Coronary artery (tissue), 2 donors: ENCODE measurements at regions not wholly inside any gene's neighbourhood (a gene's known extent, or its start where the extent isn't known, plus 50 kb on each side); places are given as distances from the start of the nearest gene placed in this dataset.

Experiments
- DNase-seq: peaks from one replicate; pipeline ENCODE4 v3.0.0-alpha.2; 2017; ENCODE audit warnings: low spot score
- H3K27ac ChIP-seq, 2 donors: fragments of 200-600 bp; sonication (generic); one replicate each; pipeline ENCODE4 v1.5.1; 2016 to 2019
- H3K4me3 ChIP-seq: fragments of 200-600 bp; sonication (generic); 2 replicates; pipeline ENCODE4 v1.5.1; 2016; ENCODE audit warnings: mild to moderate bottlenecking, moderate library complexity
- TF ChIP-seq, protein P1 (sequence below): fragments of 200-600 bp; sonication (generic); IDR thresholded peaks from one replicate; pipeline ENCODE4 v1.5.1; 2019; ENCODE audit warnings: antibody characterized with exemption

DNA sequence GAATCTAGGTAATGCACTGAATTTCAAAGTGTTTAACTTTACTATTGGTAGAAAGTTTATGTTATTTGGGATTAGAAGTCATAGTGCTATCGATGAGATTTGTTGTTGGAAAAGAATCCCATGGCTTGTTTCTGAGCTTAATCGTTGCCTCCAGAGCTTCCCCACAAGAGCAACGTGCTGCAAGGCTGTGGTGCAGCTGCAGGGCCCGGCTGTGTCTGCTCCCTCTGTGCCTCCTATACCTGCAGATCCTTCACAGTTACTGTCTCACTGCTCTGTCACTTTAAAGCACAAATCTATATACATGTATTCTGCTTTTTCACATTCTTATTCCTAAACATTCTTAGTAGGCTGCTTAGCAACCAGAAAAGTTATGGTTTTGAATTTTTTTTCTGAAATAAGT is 826.6 kb upstream of the COBL start:
- H3K27ac ChIP-seq, result no peak overlapping the region

DNA sequence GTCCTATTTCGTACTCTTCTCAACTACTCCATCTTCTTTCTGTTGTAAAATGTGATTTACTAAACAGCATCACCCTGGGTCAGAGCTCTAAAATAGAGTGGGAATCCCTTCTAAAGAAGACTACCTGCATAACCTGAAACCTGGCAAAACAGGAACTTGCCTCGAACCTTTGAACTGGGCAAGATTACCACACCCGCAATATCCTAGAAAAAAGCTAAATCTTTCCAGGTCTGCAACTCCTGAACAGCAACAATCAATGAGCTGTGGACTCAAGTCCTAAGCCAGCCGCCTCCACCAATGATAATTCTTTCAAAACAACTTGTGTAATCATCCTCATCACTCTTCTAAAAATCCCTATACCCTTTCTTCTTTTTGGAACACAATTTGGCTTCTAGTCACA is 824.2 kb upstream of the COBL start:
- TF ChIP-seq, protein P1, sequence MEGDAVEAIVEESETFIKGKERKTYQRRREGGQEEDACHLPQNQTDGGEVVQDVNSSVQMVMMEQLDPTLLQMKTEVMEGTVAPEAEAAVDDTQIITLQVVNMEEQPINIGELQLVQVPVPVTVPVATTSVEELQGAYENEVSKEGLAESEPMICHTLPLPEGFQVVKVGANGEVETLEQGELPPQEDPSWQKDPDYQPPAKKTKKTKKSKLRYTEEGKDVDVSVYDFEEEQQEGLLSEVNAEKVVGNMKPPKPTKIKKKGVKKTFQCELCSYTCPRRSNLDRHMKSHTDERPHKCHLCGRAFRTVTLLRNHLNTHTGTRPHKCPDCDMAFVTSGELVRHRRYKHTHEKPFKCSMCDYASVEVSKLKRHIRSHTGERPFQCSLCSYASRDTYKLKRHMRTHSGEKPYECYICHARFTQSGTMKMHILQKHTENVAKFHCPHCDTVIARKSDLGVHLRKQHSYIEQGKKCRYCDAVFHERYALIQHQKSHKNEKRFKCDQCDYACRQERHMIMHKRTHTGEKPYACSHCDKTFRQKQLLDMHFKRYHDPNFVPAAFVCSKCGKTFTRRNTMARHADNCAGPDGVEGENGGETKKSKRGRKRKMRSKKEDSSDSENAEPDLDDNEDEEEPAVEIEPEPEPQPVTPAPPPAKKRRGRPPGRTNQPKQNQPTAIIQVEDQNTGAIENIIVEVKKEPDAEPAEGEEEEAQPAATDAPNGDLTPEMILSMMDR, result no peak
- no peak overlapping the region for H3K27ac ChIP-seq
- no peak for DNase-seq
- no peak overlapping the region for H3K4me3 ChIP-seq

More for the DNA sequence above, 826.6 kb upstream of the COBL start:
- TF ChIP-seq, protein P1, result no peak
- H3K4me3 ChIP-seq, result no peak overlapping the region
- no peak for DNase-seq

DNA sequence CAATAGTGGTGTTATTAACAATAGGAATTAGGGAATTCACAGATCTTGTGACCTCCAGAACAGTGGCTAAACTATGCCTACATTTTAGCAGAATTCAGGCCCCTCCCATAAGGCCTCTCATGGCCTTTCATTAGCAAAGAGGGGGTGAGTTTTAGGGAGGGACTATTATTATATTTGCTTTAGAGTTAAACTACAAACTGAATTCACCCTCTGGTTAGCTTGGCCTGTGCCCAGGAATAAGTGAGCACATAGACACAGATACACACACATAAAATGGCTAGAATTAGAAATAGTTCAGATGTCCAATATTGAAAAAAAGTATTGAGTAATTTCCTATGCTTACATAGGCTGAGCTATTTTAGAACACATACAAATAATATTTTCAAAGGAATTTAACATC is 818.8 kb upstream of the COBL start:
- H3K4me3 ChIP-seq, result no peak overlapping the region
- TF ChIP-seq, protein P1, result no peak
- no peak overlapping the region for H3K27ac ChIP-seq
- no peak for DNase-seq

DNA sequence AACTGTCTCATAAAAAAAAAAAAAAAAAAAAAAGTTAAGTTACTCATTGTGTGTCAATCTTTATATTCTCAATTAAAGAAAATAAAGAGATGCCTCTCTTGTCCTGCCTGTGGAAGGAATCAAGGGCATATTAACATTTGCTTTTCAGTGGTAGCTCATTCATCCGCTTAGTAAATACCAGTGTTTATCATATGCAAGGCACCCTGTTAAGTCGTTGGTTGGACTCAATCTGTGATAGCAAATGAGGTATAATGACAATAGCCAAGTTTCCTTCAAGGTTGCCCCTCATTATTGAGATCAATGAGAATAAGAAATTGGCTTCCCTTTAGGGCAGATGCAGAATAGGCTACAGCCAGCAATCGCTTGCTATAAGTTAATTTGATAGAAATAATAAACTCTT is 812.7 kb upstream of the COBL start:
- no peak for DNase-seq
- no peak overlapping the region for H3K27ac ChIP-seq
- TF ChIP-seq, protein P1, result no peak
- no peak overlapping the region for H3K4me3 ChIP-seq

DNA sequence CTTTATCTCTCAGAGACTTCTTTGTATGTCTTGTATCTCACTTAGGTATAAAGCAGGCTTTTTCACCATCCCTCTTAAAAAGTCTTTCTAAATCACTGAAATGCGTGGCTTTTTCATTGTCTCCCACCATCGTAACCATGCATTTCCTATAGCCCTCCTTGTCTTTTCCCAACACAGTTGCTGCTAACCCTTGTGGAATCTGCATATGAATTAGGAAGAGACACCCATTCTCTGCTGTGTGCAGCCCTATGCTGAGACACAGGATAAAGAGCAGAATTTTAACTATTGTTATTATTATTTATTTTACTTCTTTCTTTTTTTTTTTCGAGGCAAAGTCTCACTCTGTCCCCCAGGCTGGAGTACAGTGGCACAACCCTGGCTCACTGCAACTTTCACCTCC is 804.3 kb upstream of the COBL start:
- TF ChIP-seq, protein P1, result no peak
- Histone ChIP-seq H3K27ac (no peak overlapping the region), H3K4me3 (no peak overlapping the region)
- no peak for DNase-seq

DNA sequence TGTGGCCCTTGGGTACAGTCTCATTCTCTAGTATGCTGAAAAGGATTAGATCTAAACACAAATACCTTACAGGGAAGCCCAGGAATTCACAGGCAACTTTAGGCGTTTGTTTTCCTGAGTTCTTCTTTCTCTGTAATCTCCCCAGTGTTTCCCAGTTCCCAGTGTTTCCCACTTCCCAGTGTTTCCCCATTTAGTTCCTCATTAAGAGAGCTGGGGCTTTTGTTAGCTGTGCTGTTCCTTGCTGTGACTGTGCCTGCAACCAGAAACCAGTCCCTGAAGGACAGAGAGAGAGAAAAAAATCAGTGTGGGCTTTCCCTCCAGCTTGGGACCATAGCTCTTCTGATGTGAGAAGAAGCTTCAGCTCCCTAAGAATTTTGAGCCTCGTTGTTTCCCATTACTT is 802.9 kb upstream of the COBL start:
- DNase-seq, result no peak

DNA sequence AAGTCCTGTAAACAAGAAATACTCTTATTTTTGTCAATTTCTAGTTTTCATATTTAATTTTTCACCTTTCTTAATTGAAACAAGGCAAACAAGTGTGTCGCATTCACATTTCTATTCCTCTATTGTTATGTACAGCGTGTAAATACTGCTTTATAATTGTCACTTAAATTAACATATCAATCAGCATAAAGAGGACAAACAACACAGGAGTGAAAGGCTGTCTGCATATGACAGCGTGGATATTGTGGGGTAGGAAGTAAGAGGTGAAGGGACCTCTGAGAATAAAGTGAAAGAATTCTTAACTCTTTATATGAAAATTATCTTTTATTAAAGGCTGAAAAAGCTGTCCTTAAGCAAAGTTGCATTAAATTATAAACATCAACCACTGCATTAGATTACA is 797.9 kb upstream of the COBL start:
- DNase-seq, result no peak
- Histone ChIP-seq H3K4me3 (no peak overlapping the region), H3K27ac (no peak overlapping the region)
- TF ChIP-seq, protein P1, result no peak

More for the DNA sequence above, 802.9 kb upstream of the COBL start:
- Histone ChIP-seq H3K27ac (no peak overlapping the region), H3K4me3 (no peak overlapping the region)
- TF ChIP-seq, protein P1, result no peak
